H9 (cell line): ENCODE measurements at regions not wholly inside any gene's neighbourhood (a gene's known extent, or its start where the extent isn't known, plus 50 kb on each side); places are given as distances from the start of the nearest gene placed in this dataset.

Source experiments
- DNase-seq: peaks from one replicate; pipeline ENCODE4 v3.0.0-alpha.2; 2017
- H2AFZ ChIP-seq: one replicate; pipeline ENCODE4 v1.6.1; 2013; ENCODE audit warnings: mild to moderate bottlenecking, low read length, control low read depth, moderate library complexity
- H2AK5ac ChIP-seq: 2 replicates; pipeline ENCODE4 v1.6.1; 2013; ENCODE audit warnings: low read length, control low read depth, mixed read lengths; ENCODE audit not compliant: insufficient read length
- H2BK120ac ChIP-seq: one replicate; pipeline ENCODE4 v1.6.1; 2013; ENCODE audit warnings: low read depth, mild to moderate bottlenecking, low read length, control low read depth, inconsistent platforms; ENCODE audit not compliant: poor library complexity, severe bottlenecking
- H2BK12ac ChIP-seq: 2 replicates; pipeline ENCODE4 v1.6.1; 2013; ENCODE audit warnings: low read length, control low read depth, mixed read lengths, low read depth; ENCODE audit not compliant: insufficient read length
- H2BK15ac ChIP-seq: 2 replicates; pipeline ENCODE4 v1.6.1; 2013; ENCODE audit warnings: low read depth, low read length, control low read depth
- H2BK20ac ChIP-seq: one replicate; pipeline ENCODE4 v1.6.1; 2013; ENCODE audit warnings: low read depth, mild to moderate bottlenecking, low read length, control low read depth, inconsistent platforms; ENCODE audit not compliant: poor library complexity, severe bottlenecking
- H2BK5ac ChIP-seq: 2 replicates; pipeline ENCODE4 v1.6.1; 2013; ENCODE audit warnings: low read length, control low read depth, mixed read lengths; ENCODE audit not compliant: insufficient read length
- H3K14ac ChIP-seq: 2 replicates; pipeline ENCODE4 v1.6.1; 2013; ENCODE audit warnings: low read length, control low read depth; ENCODE audit not compliant: insufficient read depth
- H3K18ac ChIP-seq: 2 replicates; pipeline ENCODE4 v1.6.1; 2013; ENCODE audit warnings: low read depth, mild to moderate bottlenecking, mixed read lengths, low read length, control low read depth; ENCODE audit not compliant: insufficient read length
- H3K23ac ChIP-seq: 2 replicates; pipeline ENCODE4 v1.6.1; 2013; ENCODE audit warnings: low read length, control low read depth, mixed read lengths, low read depth; ENCODE audit not compliant: insufficient read length
- H3K23me2 ChIP-seq: 2 replicates; pipeline ENCODE4 v1.6.1; 2013; ENCODE audit warnings: low read depth, mild to moderate bottlenecking, mixed read lengths, low read length, control low read depth; ENCODE audit not compliant: insufficient read length, poor library complexity, severe bottlenecking
- H3K27ac ChIP-seq: 2 replicates; pipeline ENCODE4 v1.5.1; 2013; ENCODE audit warnings: low read length, control low read depth, mixed read lengths, low read depth; ENCODE audit not compliant: insufficient read length
- H3K27me3 ChIP-seq: 2 replicates; pipeline ENCODE4 v1.6.1; 2013; ENCODE audit warnings: low read length, control low read depth, inconsistent platforms; ENCODE audit not compliant: insufficient read depth
- H3K4ac ChIP-seq: 2 replicates; pipeline ENCODE4 v1.6.1; 2013; ENCODE audit warnings: low read depth, mild to moderate bottlenecking, control low read depth, inconsistent platforms, low read length, moderate library complexity
- H3K4me1 ChIP-seq: 2 replicates; pipeline ENCODE4 v1.6.1; 2013; ENCODE audit warnings: low read length, control low read depth, inconsistent platforms; ENCODE audit not compliant: insufficient read depth
- H3K4me2 ChIP-seq: 2 replicates; pipeline ENCODE4 v1.6.1; 2013; ENCODE audit warnings: low read length, control low read depth, mixed read lengths; ENCODE audit not compliant: insufficient read length, insufficient read depth
- H3K56ac ChIP-seq: 2 replicates; pipeline ENCODE4 v1.6.1; 2013; ENCODE audit warnings: low read depth, mild to moderate bottlenecking, mixed read lengths, low read length, control low read depth; ENCODE audit not compliant: insufficient read length
- H3K79me1 ChIP-seq: 2 replicates; pipeline ENCODE4 v1.6.1; 2013; ENCODE audit warnings: low read depth, mild to moderate bottlenecking, moderate library complexity, low read length, control low read depth, inconsistent platforms; ENCODE audit not compliant: insufficient read depth, poor library complexity, severe bottlenecking
- H3K79me2 ChIP-seq: 2 replicates; pipeline ENCODE4 v1.6.1; 2013; ENCODE audit warnings: low read length, control low read depth, inconsistent platforms; ENCODE audit not compliant: insufficient read depth
- H3K9ac ChIP-seq: 2 replicates; pipeline ENCODE4 v1.6.1; 2013; ENCODE audit warnings: low read length, control low read depth, mixed read lengths; ENCODE audit not compliant: insufficient read length; ENCODE audit errors: extremely low read depth
- H3K9me3 ChIP-seq: one replicate; pipeline ENCODE4 v1.6.1; 2013; ENCODE audit warnings: low read depth, low read length, inconsistent platforms; ENCODE audit not compliant: control insufficient read depth
- H3T11ph ChIP-seq: one replicate; pipeline ENCODE4 v1.6.1; 2013; ENCODE audit warnings: mild to moderate bottlenecking, low read length, control low read depth, inconsistent platforms
- H4K20me1 ChIP-seq: one replicate; pipeline ENCODE4 v1.6.1; 2013; ENCODE audit not compliant: control insufficient read depth, insufficient read length, insufficient read depth
- H4K5ac ChIP-seq: 2 replicates; pipeline ENCODE4 v1.6.1; 2013; ENCODE audit warnings: low read depth, mild to moderate bottlenecking, mixed read lengths, low read length, control low read depth; ENCODE audit not compliant: insufficient read length
- H4K8ac ChIP-seq: replicated peaks from 2 replicates; pipeline ENCODE4 v1.6.1; 2013; ENCODE audit warnings: low read length, control low read depth, mixed read lengths, low read depth; ENCODE audit not compliant: insufficient read length
- H4K91ac ChIP-seq: 2 replicates; pipeline ENCODE4 v1.6.1; 2013; ENCODE audit warnings: low read depth, mild to moderate bottlenecking, moderate library complexity, mixed read lengths, low read length, control low read depth; ENCODE audit not compliant: insufficient read length
- H3K27ac Mint-ChIP-seq, 3 experiments: 2 replicates in 2 of 3; 3 replicates in 1 of 3; pipeline ENCODE4 v1.8.0; 2020 to 2021; ENCODE audit warnings: mixed read lengths in 3 of 3, mild to moderate bottlenecking in 1 of 3, moderate library complexity in 1 of 3
- H3K27me3 Mint-ChIP-seq: 2 replicates; pipeline ENCODE4 v1.8.0; 2021; ENCODE audit warnings: low read depth, mild to moderate bottlenecking, moderate library complexity, mixed read lengths
- H3K36me3 Mint-ChIP-seq, 3 experiments: 2 replicates in 2 of 3; 3 replicates in 1 of 3; pipeline ENCODE4 v1.8.0; 2020 to 2021; ENCODE audit warnings: low read depth in 3 of 3, mixed read lengths in 3 of 3; ENCODE audit not compliant: insufficient read depth in 1 of 3
- H3K4me1 Mint-ChIP-seq, 2 experiments: 2 replicates each; pipeline ENCODE4 v1.8.0; 2020; ENCODE audit warnings: mixed read lengths in 2 of 2
- H3K4me3 Mint-ChIP-seq, 2 experiments: 2 replicates in 1 of 2; 3 replicates in 1 of 2; pipeline ENCODE4 v1.8.0; 2020 to 2021; ENCODE audit warnings: mild to moderate bottlenecking in 2 of 2, mixed read lengths in 2 of 2, moderate library complexity in 1 of 2
- H3K9me3 Mint-ChIP-seq, 2 experiments: 2 replicates in 1 of 2; 3 replicates in 1 of 2; pipeline ENCODE4 v1.8.0; 2020; ENCODE audit warnings: mild to moderate bottlenecking in 2 of 2, mixed read lengths in 2 of 2, moderate library complexity in 1 of 2
- WGBS: extraction: QIAGEN DNeasy Blood & Tissue Kit; methylation state at CpG from one replicate; pipeline ENCODE4 v1.1.7; 2013; ENCODE audit warnings: missing lambda C conversion rate, low lambda C conversion rate, mixed read lengths; ENCODE audit not compliant: insufficient read length; ENCODE audit errors: extremely low coverage; 5-methylcytosine and 5-hydroxymethylcytosine counted together
- TF ChIP-seq, protein P1 (sequence below): fragments of 200-600 bp; sonication (generic); conservative IDR thresholded peaks from 3 replicates; pipeline ENCODE4 v1.8.0; 2021; ENCODE audit warnings: antibody characterized with exemption, mild to moderate bottlenecking

DNA sequence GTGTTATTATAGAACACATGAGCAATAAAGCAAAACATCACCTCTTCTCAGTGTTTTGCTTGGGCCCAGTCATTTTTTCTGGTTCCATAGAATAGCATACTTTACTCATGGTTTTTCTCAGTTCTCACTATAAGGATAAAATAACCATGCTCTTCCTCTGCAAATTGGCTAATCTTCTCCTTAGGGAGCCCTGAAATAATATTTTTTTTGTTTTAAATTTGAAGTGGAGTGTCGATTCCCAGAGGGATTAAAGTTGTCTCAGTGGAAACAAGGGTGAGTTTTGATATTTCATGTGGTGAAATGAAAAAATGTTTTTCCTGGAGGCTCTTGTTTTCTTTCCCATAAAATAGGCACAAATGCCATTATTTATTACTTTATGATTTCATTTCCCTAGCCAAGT is 127.3 kb downstream of the NOC3L start:
- Mint-ChIP-seq H3K4me3 (no peak overlapping the region), H3K9me3 (peaks cover 2 to 3% of the 10 kb centered on the region in 2 experiments; a peak in 3 of 5 replicates), H3K4me1 (no peaks in the 10 kb centered on the region; a peak in 1 of 4 replicates), H3K27me3 (no peaks in the 10 kb centered on the region; the same call in 1 of the 2 replicates), H3K36me3 (no peaks in the 10 kb centered on the region), H3K27ac (no peak overlapping the region)
- Histone ChIP-seq H3K4ac (no peak overlapping the region), H3K9me3 (no peaks in the 10 kb centered on the region), H3K14ac (no peak overlapping the region), H4K91ac (no peak overlapping the region), H3K4me1 (no peaks in the 10 kb centered on the region), H3T11ph (no peak overlapping the region), H2BK5ac (no peak overlapping the region), H3K27ac (no peak overlapping the region), H2BK12ac (no peak overlapping the region), H4K20me1 (no peaks in the 10 kb centered on the region), H4K5ac (no peak overlapping the region), H2BK15ac (no peak overlapping the region), H3K56ac (no peak overlapping the region), H2BK120ac (no peak overlapping the region), H3K79me1 (no peaks in the 10 kb centered on the region), H3K18ac (no peak overlapping the region), H2BK20ac (no peak overlapping the region), H3K9ac (no peak overlapping the region), H3K79me2 (no peaks in the 10 kb centered on the region), H2AFZ (no peak overlapping the region), H3K23me2 (no peaks in the 10 kb centered on the region), H3K27me3 (no peaks in the 10 kb centered on the region), H2AK5ac (no peak overlapping the region), H4K8ac (no peak overlapping the region), H3K4me2 (no peak overlapping the region), H3K23ac (no peak overlapping the region)
- no CpG with 5 or more reads among the region's 1 CpG for WGBS
- no peak for DNase-seq
- TF ChIP-seq, protein P1, sequence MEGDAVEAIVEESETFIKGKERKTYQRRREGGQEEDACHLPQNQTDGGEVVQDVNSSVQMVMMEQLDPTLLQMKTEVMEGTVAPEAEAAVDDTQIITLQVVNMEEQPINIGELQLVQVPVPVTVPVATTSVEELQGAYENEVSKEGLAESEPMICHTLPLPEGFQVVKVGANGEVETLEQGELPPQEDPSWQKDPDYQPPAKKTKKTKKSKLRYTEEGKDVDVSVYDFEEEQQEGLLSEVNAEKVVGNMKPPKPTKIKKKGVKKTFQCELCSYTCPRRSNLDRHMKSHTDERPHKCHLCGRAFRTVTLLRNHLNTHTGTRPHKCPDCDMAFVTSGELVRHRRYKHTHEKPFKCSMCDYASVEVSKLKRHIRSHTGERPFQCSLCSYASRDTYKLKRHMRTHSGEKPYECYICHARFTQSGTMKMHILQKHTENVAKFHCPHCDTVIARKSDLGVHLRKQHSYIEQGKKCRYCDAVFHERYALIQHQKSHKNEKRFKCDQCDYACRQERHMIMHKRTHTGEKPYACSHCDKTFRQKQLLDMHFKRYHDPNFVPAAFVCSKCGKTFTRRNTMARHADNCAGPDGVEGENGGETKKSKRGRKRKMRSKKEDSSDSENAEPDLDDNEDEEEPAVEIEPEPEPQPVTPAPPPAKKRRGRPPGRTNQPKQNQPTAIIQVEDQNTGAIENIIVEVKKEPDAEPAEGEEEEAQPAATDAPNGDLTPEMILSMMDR: no peak
